Calu3 (cell line): ENCODE measurements at regions not wholly inside any gene's neighbourhood (a gene's known extent, or its start where the extent isn't known, plus 50 kb on each side); places are given as distances from the start of the nearest gene placed in this dataset.

ENCODE experiments used
- BruUV-seq: library from RNA; stranded (reverse); fragments of 400-500 nt; replicated peaks from 2 replicates; lab custom pipeline; 2021; lab: Mats Ljungman, UMichigan
- CTCF ChIA-PET: fragments of 300-600 bp; sonication (Branson Sonifier 250); formaldehyde crosslinking; loops from one replicate; lab custom pipeline; 2022; ENCODE audit warnings: antibody characterized with exemption; lab: Charles Lee
- DNase-seq: peaks from one replicate; pipeline ENCODE4 v3.0.0; 2022
- H3K27ac Mint-ChIP-seq: one replicate; pipeline ENCODE4 v1.8.0; 2022; ENCODE audit warnings: mixed read lengths; ENCODE audit not compliant: unreplicated experiment
- H3K27me3 Mint-ChIP-seq: one replicate; pipeline ENCODE4 v1.8.0; 2022; ENCODE audit warnings: mixed read lengths; ENCODE audit not compliant: unreplicated experiment
- H3K36me3 Mint-ChIP-seq: one replicate; pipeline ENCODE4 v1.8.0; 2022; ENCODE audit warnings: mild to moderate bottlenecking, moderate library complexity, mixed read lengths; ENCODE audit not compliant: insufficient read depth, unreplicated experiment
- H3K4me1 Mint-ChIP-seq: one replicate; pipeline ENCODE4 v1.8.0; 2022; ENCODE audit warnings: mild to moderate bottlenecking, low read depth, mixed read lengths; ENCODE audit not compliant: unreplicated experiment
- H3K4me3 Mint-ChIP-seq: one replicate; pipeline ENCODE4 v1.8.0; 2022; ENCODE audit warnings: mild to moderate bottlenecking, low read depth, moderate library complexity, mixed read lengths; ENCODE audit not compliant: unreplicated experiment
- H3K9me3 Mint-ChIP-seq: one replicate; pipeline ENCODE4 v1.8.0; 2022; ENCODE audit warnings: low read depth, mixed read lengths; ENCODE audit not compliant: unreplicated experiment
- CTCF ChIP-seq: fragments of 200-600 bp; IDR thresholded peaks from one replicate; pipeline ENCODE4 v1.8.0; 2022; ENCODE audit warnings: antibody characterized with exemption; ENCODE audit not compliant: unreplicated experiment
- intact Hi-C: fragments of 100-400 bp; cut with micrococcal nuclease; formaldehyde crosslinking; loops from one replicate; pipeline ENCODE4 v1.10.0; 2022; ENCODE audit not compliant: unreplicated experiment

- Mint-ChIP-seq H3K4me1 (peaks cover 8% of the 10 kb centered on the region), H3K27me3 (peaks cover 16% of the 10 kb centered on the region), H3K36me3 (no peaks in the 10 kb centered on the region), H3K9me3 (no peaks in the 10 kb centered on the region), H3K4me3 (no peak overlapping the region), H3K27ac (no peak overlapping the region)
- no peak for TF ChIP-seq CTCF
- no peak for DNase-seq
- intact Hi-C loops: no loop called here
- CTCF ChIA-PET: no interaction called here
- BruUV-seq: no TSS peak
Measured at GRCh38 chr18:5060543-5060942, 136.5 kb downstream of the AKAIN1 start.

- no TSS peak for BruUV-seq
- intact Hi-C loops: loop anchor here (5.0 to 10.0 kb wide), 3 partner anchors 605 to 1042 kb away; partner anchors contain the start of gene DLGAP1
- DNase-seq: no peak
- no peak overlapping the region for H3K4me3 Mint-ChIP-seq
- no peak overlapping the region for H3K27ac Mint-ChIP-seq
- no peaks in the 10 kb centered on the region for H3K9me3 Mint-ChIP-seq
- peaks cover 8% of the 10 kb centered on the region for H3K4me1 Mint-ChIP-seq
- CTCF ChIA-PET: no interaction called here
- H3K27me3 Mint-ChIP-seq: peaks cover 25% of the 10 kb centered on the region
- TF ChIP-seq CTCF: no peak
- no peaks in the 10 kb centered on the region for H3K36me3 Mint-ChIP-seq
Measured at GRCh38 chr18:5059696-5060032, 137.4 kb downstream of the AKAIN1 start.

GRCh38 chr18:5058768-5059695 is 138.0 kb downstream of the AKAIN1 start:
- no peak for TF ChIP-seq CTCF
- peaks cover 26% of the 10 kb centered on the region for H3K27me3 Mint-ChIP-seq
- CTCF ChIA-PET: interaction anchor here (1.9 kb wide), 1 partner anchor 14 kb away, joined by 7 read pairs; no protein-coding TSS in a partner anchor
- peaks cover 8% of the 10 kb centered on the region for H3K4me1 Mint-ChIP-seq
- no peak overlapping the region for H3K4me3 Mint-ChIP-seq
- no peaks in the 10 kb centered on the region for H3K36me3 Mint-ChIP-seq
- H3K9me3 Mint-ChIP-seq: no peaks in the 10 kb centered on the region
- DNase-seq: no peak
- no TSS peak for BruUV-seq
- intact Hi-C loops: loop anchor here (5.0 to 10.0 kb wide), 3 partner anchors 604 to 1042 kb away; partner anchors contain the start of gene DLGAP1
- no peak overlapping the region for H3K27ac Mint-ChIP-seq

- Mint-ChIP-seq H3K4me3 (no peak overlapping the region), H3K4me1 (peaks cover 8% of the 10 kb centered on the region), H3K9me3 (no peaks in the 10 kb centered on the region), H3K36me3 (no peaks in the 10 kb centered on the region), H3K27me3 (peaks cover 18% of the 10 kb centered on the region), H3K27ac (no peak overlapping the region)
- no TSS peak for BruUV-seq
- intact Hi-C loops: loop anchor here (1.0 to 10.0 kb wide), 4 partner anchors 603 to 1040 kb away; partner anchors contain the start of gene DLGAP1
- peak; percentile 76 for DNase-seq
- TF ChIP-seq CTCF: peak; percentile 92
- CTCF ChIA-PET: interaction anchor here (0.6 to 1.9 kb wide), 4 partner anchors 15 to 1385 kb away, joined by 3 to 7 read pairs (median 7); no protein-coding TSS in a partner anchor
Measured at GRCh38 chr18:5057386-5058348, 139.4 kb downstream of the AKAIN1 start.
